HG03280 (cell line): ENCODE measurements at regions not wholly inside any gene's neighbourhood (a gene's known extent, or its start where the extent isn't known, plus 50 kb on each side); places are given as distances from the start of the nearest gene placed in this dataset.
"Not testable (repeated sequence)": the region's sequence is repeated elsewhere in the genome, so short reads cannot be mapped to it uniquely, and the experiment has no call there.

Experiments
- ATAC-seq: cut with Tn5 transposase; IDR thresholded peaks from one replicate; pipeline ENCODE4 v1.9.1; 2021; ENCODE audit warnings: mild to moderate bottlenecking, moderate library complexity; ENCODE audit not compliant: unreplicated experiment

DNA sequence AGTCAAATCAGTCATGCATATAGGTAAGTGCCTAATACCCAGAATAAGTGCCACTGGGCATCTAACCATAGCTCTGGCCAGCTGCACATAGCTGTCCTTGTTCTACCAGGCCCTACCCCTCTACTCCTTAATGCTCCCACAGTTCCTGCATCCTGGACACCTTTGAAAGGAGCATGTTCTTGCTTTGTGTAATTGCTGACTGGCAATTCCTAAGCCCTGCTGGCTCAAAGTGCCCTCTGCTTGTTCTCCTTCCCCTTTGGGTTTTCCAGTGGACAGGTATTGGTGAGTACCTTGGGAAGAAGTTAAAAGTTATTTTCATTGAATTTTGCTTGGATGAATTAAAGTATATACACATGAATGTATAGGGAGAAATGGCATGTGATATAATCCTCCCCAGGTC, 516.4 kb downstream of the ETNK1 start:
- ATAC-seq: no peak

DNA sequence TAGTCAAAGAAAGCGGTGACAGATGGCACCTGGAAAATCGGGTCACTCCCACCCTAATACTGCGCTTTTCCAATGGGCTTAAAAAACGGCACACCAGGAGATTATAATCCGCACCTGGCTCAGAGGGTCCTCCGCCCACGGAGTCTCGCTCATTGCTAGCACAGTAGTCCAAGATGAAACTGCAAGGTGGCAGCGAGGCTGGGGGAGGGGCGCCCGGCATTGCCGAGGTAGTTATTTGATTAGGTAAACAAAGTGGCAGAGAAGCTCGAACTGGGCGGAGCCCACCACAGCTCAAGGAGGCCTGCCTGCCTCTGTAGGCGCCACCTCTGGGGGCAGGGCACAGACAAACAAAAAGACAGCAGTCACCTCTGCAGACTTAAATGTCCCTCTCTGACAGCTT, 521.1 kb downstream of the ETNK1 start:
- ATAC-seq: not testable (repeated sequence)

DNA sequence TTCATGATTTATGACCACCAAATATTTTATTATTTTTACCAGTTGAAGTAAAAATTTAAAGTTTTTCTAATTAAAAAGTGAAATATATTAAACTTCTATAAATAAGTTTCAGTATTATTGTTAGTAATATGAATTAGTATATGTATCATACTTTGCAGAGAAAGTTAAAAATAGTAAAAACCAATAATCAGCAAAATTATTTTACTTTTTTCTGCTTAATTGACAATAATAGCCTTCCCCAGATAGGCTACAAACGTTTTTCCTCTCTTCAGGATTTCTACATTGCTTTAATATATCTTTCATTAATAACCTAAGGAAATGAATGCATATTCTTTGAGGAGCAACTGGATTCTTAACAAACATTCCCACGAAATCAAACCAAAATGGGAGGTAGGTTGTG, 543.5 kb downstream of the ETNK1 start:
- no peak for ATAC-seq

DNA sequence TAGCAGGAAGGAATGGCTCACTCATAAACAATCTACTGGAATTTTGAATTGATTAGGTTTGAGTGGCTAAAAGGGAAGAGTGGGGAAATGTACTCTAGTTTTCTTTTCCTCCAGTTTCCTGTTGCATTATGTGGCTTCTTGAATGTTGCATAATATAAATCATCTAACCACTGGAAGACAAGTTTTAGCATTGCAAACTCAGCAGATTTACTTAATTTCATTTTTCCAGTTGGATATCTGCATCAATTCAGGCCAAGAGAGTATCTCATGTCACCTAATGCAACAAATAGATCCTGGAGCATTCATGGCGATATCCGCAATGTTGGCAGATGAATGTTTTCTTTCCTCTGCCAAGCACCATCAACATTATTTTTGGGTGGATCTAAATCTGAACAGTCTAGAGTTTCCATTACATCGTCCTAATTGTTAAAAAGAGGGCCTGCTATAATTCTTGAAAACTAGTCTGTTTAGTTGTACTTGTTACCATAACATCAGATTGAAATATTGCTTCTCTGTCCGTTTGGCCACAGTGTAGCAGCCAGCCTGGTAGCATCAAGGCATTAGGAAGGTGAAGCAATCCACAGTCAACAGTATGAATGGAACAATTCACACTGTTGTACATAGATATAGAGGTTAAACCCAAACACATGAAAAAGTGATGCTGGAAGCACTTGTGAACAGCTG, 544.2 kb downstream of the ETNK1 start:
- no peak for ATAC-seq

DNA sequence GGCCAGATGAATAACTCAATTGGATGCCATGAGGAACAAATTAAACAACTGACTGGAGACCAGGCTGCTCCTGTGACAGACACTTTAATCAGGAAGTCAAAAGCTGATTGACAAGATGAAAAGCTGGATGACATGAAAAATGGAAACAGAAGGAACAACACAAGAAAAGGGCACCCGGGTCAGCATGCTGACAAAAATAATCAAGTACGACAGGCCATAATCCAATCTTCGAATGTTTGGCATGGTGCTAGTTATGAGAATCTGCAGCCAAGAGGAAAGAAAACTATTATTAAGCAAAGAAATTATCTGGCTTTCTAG, 544.7 kb downstream of the ETNK1 start:
- ATAC-seq: no peak

DNA sequence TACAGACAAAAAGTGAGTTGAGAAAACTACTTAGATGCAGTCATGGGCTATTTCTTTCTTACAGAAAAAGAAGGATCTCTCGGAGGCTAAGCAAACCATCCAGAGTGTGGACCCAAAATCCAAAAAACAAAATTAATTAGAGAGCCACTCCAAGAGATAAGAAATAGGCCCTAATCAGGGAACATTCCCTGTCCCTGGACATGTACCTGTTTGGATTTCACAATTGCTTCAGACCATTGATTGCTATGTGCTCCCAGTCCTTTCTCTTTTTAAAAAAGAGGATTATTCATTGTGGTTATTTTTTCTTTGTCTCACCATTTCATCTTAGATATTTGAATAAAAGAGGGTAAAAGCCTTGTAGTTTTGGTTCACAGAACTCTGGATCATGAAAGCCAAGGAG, 549.9 kb downstream of the ETNK1 start:
- ATAC-seq: no peak

DNA sequence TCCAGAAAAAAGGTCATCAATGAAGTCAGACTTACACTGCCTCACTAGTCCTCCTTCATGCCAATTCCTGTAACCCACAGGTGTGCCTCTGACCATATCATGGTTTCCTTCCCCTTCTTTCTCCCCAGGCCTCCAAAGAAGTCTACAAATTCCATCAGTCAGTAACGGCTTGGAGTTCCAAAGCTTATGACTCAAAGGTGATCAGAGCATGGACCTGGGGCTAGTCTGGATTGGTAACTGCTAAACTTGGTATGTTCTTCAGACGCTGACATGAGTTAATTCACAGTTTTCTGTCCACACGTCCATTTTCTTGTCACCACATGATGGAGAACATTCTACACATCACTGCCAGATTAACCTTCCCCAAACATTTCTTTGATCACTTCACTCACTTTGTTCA, 560.4 kb downstream of the ETNK1 start:
- ATAC-seq: no peak

DNA sequence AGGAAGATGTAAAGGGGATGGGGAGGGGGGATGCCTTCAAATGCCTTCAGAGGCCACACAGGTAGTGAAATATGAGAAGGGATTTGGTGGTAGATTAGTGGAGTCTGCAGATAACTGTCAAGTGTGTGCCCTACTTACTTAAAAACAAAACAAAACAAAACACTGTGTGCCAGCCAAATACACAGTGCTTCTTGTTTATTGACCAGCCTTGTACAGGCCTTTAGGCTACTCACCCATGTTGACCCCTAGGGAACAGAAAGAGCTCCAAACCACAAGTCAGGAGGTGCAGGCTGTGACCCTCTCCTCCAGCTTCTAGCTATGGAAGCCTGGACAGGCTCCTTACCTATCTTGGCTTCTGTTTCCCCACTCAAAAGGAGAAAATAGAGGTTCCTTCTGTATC, 562.0 kb downstream of the ETNK1 start:
- no peak for ATAC-seq

DNA sequence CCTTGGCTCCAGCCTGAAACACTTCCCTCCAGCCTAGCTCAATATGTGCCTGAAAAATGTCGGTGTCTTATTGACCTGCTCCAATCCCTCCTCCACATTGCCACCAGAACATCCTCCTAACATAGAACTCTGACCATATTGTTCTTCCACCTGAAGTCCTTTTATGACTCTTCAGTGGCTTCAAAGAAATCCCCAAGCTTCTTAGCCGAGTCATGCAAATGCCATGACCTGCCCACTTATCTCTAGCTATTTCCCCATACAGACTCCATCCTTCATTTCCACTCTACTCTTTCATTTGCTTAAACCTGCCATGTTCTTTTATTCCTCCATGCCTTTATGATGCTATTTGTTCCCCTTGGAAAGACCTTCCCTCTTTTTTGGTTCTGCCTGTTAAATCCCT, 568.6 kb downstream of the ETNK1 start:
- ATAC-seq: no peak

DNA sequence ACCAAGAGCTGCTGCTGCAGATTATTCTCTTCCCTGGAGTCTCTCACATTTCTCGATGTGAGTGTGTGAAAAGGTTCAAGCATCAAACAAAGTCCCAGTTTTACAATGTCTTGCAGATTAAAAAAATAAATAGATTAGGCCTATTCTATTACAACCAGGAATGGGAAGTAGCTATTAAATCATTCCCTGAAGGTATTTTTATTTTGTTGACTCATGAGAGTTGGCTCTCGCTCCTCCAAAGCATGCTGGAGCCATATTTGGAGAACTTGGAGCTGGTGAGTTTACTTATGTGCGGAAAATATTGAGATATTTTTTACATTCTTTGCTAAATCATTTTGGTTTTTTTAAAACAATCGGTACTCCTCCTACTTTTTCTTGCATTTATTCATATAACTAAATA, 572.3 kb downstream of the ETNK1 start:
- no peak for ATAC-seq

DNA sequence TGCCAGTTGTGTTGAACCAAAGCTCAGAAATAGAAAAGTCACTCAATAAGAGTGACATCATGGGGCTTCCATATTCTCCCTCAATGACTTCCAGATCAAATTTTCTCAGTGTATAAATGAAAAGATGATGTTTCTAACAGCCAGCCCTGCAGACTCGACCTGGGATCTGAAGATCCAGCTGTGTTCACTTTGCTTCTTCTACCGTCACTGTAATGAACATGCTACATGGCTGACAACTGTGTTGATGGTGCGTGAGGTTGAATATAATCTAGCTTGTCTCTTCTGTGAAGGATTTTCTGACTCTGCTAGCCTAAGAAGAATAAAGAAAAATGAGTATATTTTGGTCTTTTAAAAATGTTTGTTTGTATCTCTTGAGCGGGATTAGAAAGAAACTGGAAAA, 577.8 kb downstream of the ETNK1 start:
- no peak for ATAC-seq

DNA sequence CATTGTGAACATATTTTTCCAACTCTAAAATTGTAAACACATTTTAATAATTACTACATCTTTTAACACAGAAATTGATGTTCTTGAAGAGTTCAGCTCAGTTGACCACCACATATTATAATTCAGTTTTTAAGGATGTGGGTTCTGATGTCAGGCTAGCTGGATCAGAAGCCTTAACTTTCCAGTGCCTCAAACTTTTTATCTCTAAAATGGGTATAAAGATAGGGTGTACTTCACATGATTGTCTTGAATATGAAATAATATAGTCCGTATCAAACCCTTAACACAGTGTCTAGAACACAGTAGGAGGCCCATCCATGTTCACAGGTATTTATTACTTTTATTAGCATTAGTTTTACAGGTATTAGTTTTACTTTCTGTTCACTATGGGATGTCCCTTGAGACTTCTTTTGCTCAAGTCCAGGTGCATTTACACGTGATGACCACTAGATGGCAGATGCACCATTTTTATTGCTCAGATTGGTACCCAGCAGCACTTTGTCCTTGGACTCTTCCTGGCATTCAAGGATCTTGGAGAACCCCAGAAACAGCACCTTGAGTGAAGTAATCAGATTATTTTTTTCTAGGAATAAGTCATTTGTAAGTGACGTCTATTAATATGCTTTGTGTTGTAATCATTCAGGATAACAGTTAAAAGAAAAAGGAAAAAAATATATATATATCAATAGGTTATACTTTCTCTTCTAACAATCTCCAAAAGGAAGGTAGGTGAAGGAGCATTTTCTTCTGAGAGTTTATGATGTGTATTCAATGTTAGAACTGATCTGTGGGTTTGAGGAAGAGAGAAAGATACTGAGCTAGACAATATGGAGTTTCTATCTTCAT, 580.2 kb downstream of the ETNK1 start:
- peak; percentile 84 for ATAC-seq

DNA sequence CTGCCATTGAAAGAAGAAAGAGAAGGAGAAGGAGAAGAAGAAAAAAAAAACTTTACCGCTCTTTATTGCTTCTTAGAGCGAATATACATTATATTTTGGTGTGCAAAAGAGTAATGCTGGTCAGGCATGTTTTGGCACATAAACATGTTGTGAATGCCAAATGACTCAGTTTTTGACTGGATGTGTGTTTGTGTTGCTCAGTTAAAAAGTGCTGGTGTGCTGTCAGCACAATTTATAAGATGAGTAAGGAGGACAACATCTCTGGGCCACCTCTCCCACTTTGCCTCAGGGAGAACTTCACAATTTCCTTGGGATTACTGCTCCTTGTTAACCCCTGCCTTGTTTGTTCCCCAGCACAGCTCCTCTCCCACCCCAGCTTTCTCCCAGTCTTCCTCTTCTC, 584.8 kb downstream of the ETNK1 start:
- ATAC-seq: no peak

DNA sequence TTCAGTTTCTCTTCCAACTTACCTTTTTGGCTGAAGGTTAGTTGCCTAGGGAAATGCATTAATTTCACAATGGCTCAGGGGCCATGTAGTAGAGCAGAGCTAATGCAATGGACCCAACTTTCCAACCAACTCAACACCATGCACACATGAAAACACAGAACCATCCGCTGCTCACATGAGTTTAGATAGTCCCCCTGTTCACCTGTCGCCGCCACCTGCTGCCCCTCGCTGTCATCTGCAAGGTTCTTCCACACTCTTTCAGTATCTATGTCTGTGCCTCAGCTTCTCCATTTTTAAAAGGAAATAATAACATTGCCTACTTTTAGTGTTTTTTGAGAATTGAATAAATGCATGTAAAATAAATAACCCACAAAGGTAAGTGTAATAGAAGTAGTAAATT, 585.6 kb downstream of the ETNK1 start:
- no peak for ATAC-seq

DNA sequence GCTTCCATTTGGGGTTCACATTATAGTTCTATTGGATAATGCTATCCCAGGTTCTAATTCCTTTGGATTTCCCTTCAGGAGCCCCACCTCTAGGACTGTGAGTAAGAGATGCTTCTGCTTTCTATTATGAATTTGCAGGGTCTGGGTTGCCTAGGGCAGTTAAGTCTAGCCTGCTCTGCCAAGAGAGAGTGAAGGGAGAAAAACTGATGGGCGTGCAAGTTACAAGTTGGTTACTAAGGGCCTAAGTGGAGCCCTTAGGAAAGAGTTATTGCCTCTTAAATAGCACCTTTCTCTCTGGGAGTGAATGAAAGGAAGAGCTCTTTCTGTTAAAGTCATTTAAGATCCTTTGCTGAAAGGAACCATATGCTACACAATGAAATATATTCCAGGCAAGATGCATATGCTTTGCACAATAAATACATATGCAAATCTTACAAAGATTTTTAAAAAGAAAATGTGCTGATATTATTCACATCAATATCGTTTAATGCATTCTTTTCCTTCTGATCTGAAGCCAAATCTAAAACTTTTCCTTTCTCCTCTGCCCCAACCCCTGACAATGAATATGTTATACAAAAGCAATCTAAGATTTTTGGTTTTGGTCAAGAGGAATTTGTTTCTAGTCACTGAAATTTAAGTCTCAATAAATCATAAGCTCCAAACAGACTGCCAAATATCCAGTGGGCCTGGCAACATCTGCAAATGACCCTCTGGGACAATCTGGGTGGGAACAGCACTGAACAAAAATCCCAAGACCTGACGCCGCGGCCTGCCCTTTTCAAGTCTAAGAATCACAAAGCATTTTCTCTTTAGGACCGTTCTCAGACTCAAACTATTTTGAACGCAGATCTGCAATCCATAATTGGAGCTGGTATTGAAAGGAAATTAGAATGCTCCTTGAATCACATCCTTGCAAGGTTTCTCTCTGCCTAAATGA, 586.7 kb downstream of the ETNK1 start:
- no peak for ATAC-seq

DNA sequence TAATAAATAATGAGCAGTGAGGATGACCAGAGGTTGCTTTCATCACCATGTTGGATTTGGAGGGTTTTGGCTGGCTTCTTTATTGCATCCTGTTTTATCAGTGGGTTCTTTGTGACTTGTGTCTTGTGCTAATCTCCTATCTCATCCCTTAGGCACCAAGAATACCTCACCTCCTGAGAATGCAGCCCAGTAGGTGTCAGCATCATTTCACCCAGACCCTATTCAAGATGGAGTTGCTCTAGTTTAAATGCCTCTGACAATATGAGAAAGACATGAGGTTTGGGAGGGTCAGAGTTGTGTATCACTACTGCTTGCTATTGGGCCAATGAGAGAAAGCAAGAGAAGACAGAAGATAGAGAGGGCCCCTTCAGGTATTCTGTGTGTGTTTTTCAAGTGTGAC, 592.2 kb downstream of the ETNK1 start:
- ATAC-seq: no peak

DNA sequence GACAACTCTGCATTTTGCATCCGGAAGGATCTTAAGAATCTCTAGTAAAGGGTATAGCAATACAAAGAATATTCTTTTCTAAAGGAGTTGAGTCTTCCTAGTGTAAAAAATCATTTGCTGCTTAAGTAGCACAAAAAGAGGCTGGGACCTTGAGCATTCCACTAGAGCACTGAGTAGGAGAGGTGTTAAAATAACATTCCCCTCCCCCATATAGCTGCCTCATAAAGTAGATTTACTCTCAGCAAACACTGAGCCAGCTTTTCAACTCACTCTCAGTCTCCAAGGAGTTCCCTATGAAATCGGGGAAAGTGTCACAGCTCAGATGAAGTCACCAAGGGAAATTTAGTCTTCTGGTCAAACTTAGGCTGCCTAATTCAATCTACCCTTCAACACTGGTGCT, 592.7 kb downstream of the ETNK1 start:
- ATAC-seq: no peak

DNA sequence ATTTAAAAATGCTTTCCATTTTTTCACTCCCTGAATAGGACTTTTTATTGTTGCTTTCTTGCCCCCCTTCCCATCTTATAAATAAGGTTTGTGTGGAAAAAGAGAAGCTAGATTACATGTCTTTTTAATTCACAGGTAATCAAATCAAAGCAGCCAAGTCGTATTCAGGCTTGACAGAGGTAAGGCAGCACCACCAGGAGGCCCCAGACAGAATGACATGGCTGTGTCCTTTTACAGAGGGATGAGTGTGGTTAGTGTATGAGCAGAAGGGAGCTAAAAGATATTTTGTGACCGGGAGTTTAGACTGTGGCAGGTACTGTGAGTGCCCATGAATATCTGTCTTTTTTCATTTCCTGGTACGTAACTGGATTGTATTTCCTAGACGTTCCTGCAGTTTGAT, 596.1 kb downstream of the ETNK1 start:
- ATAC-seq: no peak

DNA sequence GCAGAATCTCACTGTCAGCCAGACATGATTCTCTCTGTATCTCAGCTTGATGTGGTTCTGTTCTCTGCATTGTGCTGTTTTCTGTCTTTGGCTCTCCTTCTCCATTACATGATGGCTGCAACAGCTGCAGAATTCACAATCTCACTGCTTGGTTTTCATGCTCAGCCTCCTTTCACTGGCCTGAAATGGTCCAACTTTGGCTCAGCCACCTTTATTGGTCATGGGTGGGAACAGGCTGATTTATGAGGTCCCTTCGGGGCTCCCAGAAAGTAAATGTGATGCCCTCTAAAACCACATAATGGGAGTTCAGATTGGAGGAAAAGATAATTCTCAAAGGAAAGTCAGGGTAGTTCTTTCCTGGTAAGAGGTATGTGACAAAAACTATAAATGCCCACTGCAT, 597.0 kb downstream of the ETNK1 start:
- ATAC-seq: no peak

DNA sequence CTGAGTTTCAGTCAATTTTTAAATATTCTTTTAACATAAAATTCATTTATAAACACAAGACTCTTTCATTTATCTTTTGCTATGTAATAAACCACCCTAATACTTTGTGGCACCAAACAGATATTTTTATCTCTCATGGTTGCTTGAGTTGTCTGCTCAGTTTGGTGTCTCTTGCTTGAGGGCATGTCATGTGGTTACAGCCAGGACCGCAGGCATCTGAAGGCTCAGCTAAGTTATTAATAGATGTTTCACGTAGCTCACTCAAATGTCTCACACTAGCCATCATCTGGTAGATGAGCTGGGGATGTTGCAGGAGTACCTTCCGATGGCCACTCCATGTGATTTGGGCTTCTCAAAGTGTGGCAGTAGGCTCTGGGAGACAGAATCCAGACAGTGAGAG, 597.8 kb downstream of the ETNK1 start:
- ATAC-seq: no peak

DNA sequence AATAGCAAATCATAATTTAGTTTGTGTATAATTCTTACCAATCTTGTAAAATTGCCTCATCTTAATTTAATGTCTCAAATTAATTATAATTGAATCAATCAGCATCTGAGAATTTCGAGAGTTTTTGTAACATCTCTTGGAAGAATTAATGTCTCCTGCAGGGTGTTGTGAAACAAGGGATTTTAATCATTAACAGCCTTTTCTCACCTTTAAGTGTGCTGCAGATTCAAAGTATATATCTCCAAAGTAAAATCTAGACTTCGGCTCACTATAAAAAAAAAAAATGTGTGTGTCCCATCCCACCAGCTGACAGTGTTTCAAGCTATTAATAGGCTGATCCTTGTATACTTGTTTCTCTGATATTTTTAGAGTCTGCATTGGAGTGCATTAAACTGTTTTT, 603.1 kb downstream of the ETNK1 start:
- ATAC-seq: no peak

DNA sequence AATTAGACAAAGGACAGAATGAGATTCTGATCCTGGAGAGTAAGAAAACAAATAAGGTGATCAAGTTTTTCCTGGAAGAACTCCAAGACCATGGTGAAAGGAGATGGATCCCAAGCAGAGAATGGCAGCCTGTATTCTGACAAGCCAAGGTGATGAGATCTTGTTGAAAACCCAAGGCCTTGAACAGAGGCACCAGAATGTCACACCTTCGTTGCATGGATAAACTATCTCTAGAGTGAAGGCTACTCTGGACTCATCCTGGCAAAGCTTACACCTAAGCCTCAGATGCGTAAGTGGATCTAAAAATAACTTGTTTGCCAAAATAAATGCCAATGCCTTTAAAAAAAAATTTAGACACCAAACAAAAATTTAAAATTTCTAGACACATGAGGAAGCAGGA, 605.9 kb downstream of the ETNK1 start:
- no peak for ATAC-seq
